Loucy (cell line): ENCODE measurements at regions not wholly inside any gene's neighbourhood (a gene's known extent, or its start where the extent isn't known, plus 50 kb on each side); places are given as distances from the start of the nearest gene placed in this dataset.

Experiments
- CTCF ChIP-seq: fragments of 200-600 bp; sonication (generic); conservative IDR thresholded peaks from 2 replicates; pipeline ENCODE4 v1.5.1; 2014; ENCODE audit warnings: mild to moderate bottlenecking, antibody characterized with exemption, low read length
- EZH2phosphoT487 ChIP-seq: fragments of 200-600 bp; IDR thresholded peaks from 2 replicates; pipeline ENCODE4 v1.6.1; 2018; ENCODE audit warnings: antibody characterized with exemption, mild to moderate bottlenecking, moderate library complexity, borderline replicate concordance

- no peak for TF ChIP-seq CTCF
- TF ChIP-seq EZH2phosphoT487, result no peak
Measured at GRCh38 chr11:41781441-41781840, 322.0 kb upstream of the LRRC4C start.
